PC-3 (cell line): ENCODE measurements at regions not wholly inside any gene's neighbourhood (a gene's known extent, or its start where the extent isn't known, plus 50 kb on each side); places are given as distances from the start of the nearest gene placed in this dataset.

ENCODE experiments used
- ATAC-seq: fragments of 200-7000 bp; cut with Tn5 transposase; 2 replicates; pipeline ENCODE4 v1.9.1; 2020; ENCODE audit warnings: mild to moderate bottlenecking, moderate library complexity
- BruUV-seq: library from RNA; stranded (reverse); fragments of 400-500 nt; replicated peaks from 2 replicates; lab custom pipeline; 2021; lab: Mats Ljungman, UMichigan
- CTCF ChIA-PET: fragments of 300-600 bp; sonication (Branson Sonifier 250); formaldehyde crosslinking; loops from one replicate; lab custom pipeline; 2022; ENCODE audit warnings: antibody characterized with exemption; lab: Charles Lee
- POLR2A ChIA-PET: fragments of 300-600 bp; sonication (Branson Sonifier 250); formaldehyde crosslinking; loops from one replicate; lab custom pipeline; 2022; ENCODE audit warnings: antibody characterized with exemption; ENCODE audit not compliant: unreplicated experiment; lab: Charles Lee
- DNase-seq: peaks from one replicate; pipeline ENCODE4 v3.0.0-alpha.2; 2015
- H2AFZ ChIP-seq: fragments of 300-600 bp; sonication (generic); 2 replicates; pipeline ENCODE4 v1.6.0; 2016; ENCODE audit warnings: antibody characterized with exemption, low read length
- H3F3A ChIP-seq: fragments of 300-600 bp; sonication (generic); one replicate; pipeline ENCODE4 v1.6.0; 2017; ENCODE audit warnings: antibody characterized with exemption, low read length, control low read depth, mild to moderate bottlenecking; ENCODE audit not compliant: unreplicated experiment
- H3K27ac ChIP-seq: fragments of 300-600 bp; sonication (generic); 2 replicates; pipeline ENCODE4 v1.5.1; 2016; ENCODE audit warnings: mild to moderate bottlenecking, low read length
- H3K27me3 ChIP-seq: fragments of 300-600 bp; sonication (generic); 2 replicates; pipeline ENCODE4 v1.6.1; 2016; ENCODE audit warnings: low read length, mixed read lengths
- H3K36me3 ChIP-seq: fragments of 300-600 bp; sonication (generic); 2 replicates; pipeline ENCODE4 v1.6.1; 2016; ENCODE audit warnings: low read depth, mixed run types, low read length, mixed read lengths
- H3K4me1 ChIP-seq: fragments of 300-600 bp; sonication (generic); 2 replicates; pipeline ENCODE4 v1.5.1; 2016; ENCODE audit warnings: low read length; ENCODE audit not compliant: insufficient read depth
- H3K4me2 ChIP-seq: fragments of 300-600 bp; sonication (generic); 2 replicates; pipeline ENCODE4 v1.6.0; 2016; ENCODE audit warnings: low read length
- H3K4me3 ChIP-seq: fragments of 300-600 bp; sonication (generic); 2 replicates; pipeline ENCODE4 v1.5.1; 2016; ENCODE audit warnings: mild to moderate bottlenecking, low read length, mixed read lengths
- H3K79me2 ChIP-seq: fragments of 300-600 bp; sonication (generic); 2 replicates; pipeline ENCODE4 v1.6.1; 2017; ENCODE audit warnings: low read length, mixed read lengths
- H3K9ac ChIP-seq: fragments of 300-600 bp; sonication (generic); 2 replicates; pipeline ENCODE4 v1.6.0; 2016; ENCODE audit warnings: mild to moderate bottlenecking, low read length
- H3K9me2 ChIP-seq: fragments of 300-600 bp; sonication (generic); replicated peaks from 2 replicates; pipeline ENCODE4 v1.6.1; 2016; ENCODE audit warnings: mixed run types, low read length, mixed read lengths
- H3K9me3 ChIP-seq: fragments of 300-600 bp; sonication (generic); 2 replicates; pipeline ENCODE4 v1.6.1; 2016; ENCODE audit warnings: low read length, mixed read lengths
- H4K20me1 ChIP-seq: fragments of 300-600 bp; sonication (generic); 2 replicates; pipeline ENCODE4 v1.6.1; 2016; ENCODE audit warnings: low read length, mixed read lengths
- EZH2 ChIP-seq: fragments of 300-600 bp; sonication (generic); IDR thresholded peaks from one replicate; pipeline ENCODE4 v1.6.1; 2017; ENCODE audit warnings: antibody characterized with exemption, mild to moderate bottlenecking, low read length; ENCODE audit not compliant: unreplicated experiment
- EZH2phosphoT487 ChIP-seq: fragments of 300-600 bp; sonication (generic); IDR thresholded peaks from 2 replicates; pipeline ENCODE4 v1.6.1; 2018; ENCODE audit warnings: mild to moderate bottlenecking, antibody characterized with exemption, low read length, borderline replicate concordance
- intact Hi-C: fragments of 100-400 bp; cut with micrococcal nuclease; formaldehyde crosslinking; loops from 2 replicates; pipeline ENCODE4 v1.9.0; 2023
- TF ChIP-seq, protein P1 (sequence below): fragments of 300-600 bp; sonication (generic); conservative IDR thresholded peaks from 2 replicates; pipeline ENCODE4 v1.5.1; 2017; ENCODE audit warnings: antibody characterized with exemption, low read depth, mild to moderate bottlenecking, low read length

DNA sequence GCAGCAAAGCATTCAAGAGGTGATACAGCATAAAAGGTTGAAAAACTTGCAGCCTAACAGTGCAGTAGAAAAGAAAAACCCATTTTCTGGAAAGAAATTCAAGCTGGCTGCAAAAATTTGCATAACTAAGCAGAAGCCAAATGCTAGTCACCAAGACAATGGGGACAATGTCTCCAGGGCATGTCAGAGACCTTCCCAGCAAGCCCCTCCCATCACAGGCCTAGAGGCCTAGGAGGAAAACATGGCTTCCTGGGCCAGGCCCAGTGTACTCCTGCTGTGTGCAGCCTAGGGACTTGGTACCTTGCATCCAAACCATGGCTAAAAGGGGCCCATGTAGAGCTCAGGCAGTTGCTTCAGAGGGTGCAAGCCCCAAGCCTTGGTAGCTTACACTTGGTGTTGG is 405.1 kb upstream of the CYRIA start:
- no peaks in the 10 kb centered on the region for H3K27me3 ChIP-seq
- BruUV-seq: no TSS peak
- no peaks in the 10 kb centered on the region for H3K36me3 ChIP-seq
- H3K9ac ChIP-seq: no peak overlapping the region
- H3K9me3 ChIP-seq: 0 out of 2 replicates have a peak, but pooled peaks cover 3% of the 10 kb centered on the region
- intact Hi-C loops: no loop called here
- no peak overlapping the region for H2AFZ ChIP-seq
- H3K4me2 ChIP-seq: no peak overlapping the region
- DNase-seq (no peak), ATAC-seq (no peak)
- H4K20me1 ChIP-seq: no peaks in the 10 kb centered on the region
- no peaks in the 10 kb centered on the region for H3K79me2 ChIP-seq
- ChIA-PET CTCF (no interaction called here), POLR2A (no interaction called here)
- H3K4me3 ChIP-seq: no peak overlapping the region
- H3K9me2 ChIP-seq: no peaks in the 10 kb centered on the region
- TF ChIP-seq EZH2phosphoT487 (no peak), EZH2 (no peak)
- TF ChIP-seq, protein P1, sequence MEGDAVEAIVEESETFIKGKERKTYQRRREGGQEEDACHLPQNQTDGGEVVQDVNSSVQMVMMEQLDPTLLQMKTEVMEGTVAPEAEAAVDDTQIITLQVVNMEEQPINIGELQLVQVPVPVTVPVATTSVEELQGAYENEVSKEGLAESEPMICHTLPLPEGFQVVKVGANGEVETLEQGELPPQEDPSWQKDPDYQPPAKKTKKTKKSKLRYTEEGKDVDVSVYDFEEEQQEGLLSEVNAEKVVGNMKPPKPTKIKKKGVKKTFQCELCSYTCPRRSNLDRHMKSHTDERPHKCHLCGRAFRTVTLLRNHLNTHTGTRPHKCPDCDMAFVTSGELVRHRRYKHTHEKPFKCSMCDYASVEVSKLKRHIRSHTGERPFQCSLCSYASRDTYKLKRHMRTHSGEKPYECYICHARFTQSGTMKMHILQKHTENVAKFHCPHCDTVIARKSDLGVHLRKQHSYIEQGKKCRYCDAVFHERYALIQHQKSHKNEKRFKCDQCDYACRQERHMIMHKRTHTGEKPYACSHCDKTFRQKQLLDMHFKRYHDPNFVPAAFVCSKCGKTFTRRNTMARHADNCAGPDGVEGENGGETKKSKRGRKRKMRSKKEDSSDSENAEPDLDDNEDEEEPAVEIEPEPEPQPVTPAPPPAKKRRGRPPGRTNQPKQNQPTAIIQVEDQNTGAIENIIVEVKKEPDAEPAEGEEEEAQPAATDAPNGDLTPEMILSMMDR: no peak
- no peaks in the 10 kb centered on the region for H3F3A ChIP-seq
- H3K27ac ChIP-seq: no peak overlapping the region
- no peaks in the 10 kb centered on the region for H3K4me1 ChIP-seq

DNA sequence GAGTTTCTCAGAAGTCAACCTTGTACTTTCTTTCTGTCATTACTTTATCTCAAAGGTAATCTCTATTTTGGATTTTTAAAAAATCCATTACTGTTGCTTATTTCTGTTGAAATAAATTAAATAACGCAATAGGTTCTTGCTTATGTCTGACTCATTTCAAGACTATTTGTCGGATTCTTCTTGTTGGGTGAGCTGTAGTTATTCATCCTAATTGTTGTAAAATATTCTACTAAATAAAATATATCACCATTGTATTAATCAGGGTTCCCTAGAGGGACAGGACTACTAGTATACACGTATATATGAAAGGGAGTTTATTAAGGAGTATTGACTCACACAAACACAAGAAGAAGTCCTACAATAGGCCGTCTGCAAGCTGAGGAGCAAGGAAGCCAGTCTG is 403.9 kb upstream of the CYRIA start:
- Histone ChIP-seq H3K9ac (no peak overlapping the region), H3K4me2 (no peak overlapping the region), H3K4me3 (no peak overlapping the region), H3K9me2 (no peaks in the 10 kb centered on the region), H3K27me3 (no peaks in the 10 kb centered on the region), H3K9me3 (0 out of 2 replicates have a peak, but pooled peaks cover 3% of the 10 kb centered on the region), H2AFZ (no peak overlapping the region), H4K20me1 (no peaks in the 10 kb centered on the region), H3K36me3 (no peaks in the 10 kb centered on the region), H3K27ac (no peak overlapping the region), H3F3A (no peaks in the 10 kb centered on the region), H3K79me2 (no peaks in the 10 kb centered on the region), H3K4me1 (no peaks in the 10 kb centered on the region)
- no peak for DNase-seq
- intact Hi-C loops: no loop called here
- CTCF ChIA-PET: no interaction called here
- ATAC-seq: no peak
- no TSS peak for BruUV-seq
- POLR2A ChIA-PET: no interaction called here
- TF ChIP-seq, protein P1: no peak
- TF ChIP-seq EZH2 (no peak), EZH2phosphoT487 (no peak)

DNA sequence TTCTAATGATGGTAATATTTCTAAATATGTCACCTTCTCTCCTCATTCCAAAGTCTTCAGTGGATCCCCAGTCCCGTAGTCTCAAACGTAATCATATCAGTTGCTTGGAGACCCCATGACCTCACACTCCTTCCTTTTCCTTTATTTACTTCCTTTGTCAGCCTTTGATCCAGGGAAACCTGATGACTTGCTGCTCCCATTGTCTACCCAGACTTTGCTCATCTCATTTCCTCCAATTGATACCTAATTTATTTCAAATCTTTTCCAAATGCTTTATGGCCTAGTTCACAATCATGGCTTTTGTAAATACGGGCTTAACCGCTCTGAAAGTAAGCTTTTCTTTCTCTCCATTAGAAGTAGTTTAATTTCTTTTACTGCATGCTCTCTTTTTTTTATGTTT is 402.4 kb upstream of the CYRIA start:
- no peak overlapping the region for H3K4me2 ChIP-seq
- no TSS peak for BruUV-seq
- H3K4me3 ChIP-seq: no peak overlapping the region
- ChIA-PET CTCF (no interaction called here), POLR2A (no interaction called here)
- H3F3A ChIP-seq: no peaks in the 10 kb centered on the region
- ATAC-seq (no peak), DNase-seq (no peak)
- no peaks in the 10 kb centered on the region for H3K9me2 ChIP-seq
- H3K4me1 ChIP-seq: no peaks in the 10 kb centered on the region
- H3K79me2 ChIP-seq: no peaks in the 10 kb centered on the region
- no peaks in the 10 kb centered on the region for H3K27me3 ChIP-seq
- no peaks in the 10 kb centered on the region for H3K9me3 ChIP-seq
- H3K36me3 ChIP-seq: no peaks in the 10 kb centered on the region
- no peak overlapping the region for H3K9ac ChIP-seq
- TF ChIP-seq EZH2phosphoT487: no peak
- TF ChIP-seq EZH2: no peak
- TF ChIP-seq, protein P1: no peak
- no peak overlapping the region for H3K27ac ChIP-seq
- H4K20me1 ChIP-seq: no peaks in the 10 kb centered on the region
- intact Hi-C loops: no loop called here
- H2AFZ ChIP-seq: no peak overlapping the region
